ENCODE measurements at regions not wholly inside any gene's neighbourhood (a gene's known extent, or its start where the extent isn't known, plus 50 kb on each side); places are given as distances from the start of the nearest gene placed in this dataset.
"Not testable (repeated sequence)": the region's sequence is repeated elsewhere in the genome, so short reads cannot be mapped to it uniquely, and the experiment has no call there.

DNA sequence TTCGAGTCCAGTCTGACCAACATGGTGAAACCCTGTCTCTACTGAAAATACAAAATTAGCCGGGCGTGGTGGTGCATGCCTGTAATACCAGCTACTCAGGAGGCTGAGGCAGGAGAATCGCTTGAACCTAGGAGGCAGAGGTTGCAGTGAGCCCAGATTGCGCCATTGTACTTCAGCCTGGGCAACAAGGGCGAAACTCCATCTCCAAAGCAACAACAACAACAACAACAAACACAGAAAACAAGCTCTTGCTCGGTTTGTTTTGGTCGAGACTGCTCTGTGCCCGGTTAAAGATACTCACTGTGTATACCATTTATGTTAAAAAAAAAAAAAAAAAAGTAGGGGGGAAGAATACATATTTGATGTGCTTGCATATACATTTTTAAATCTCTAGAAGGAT lies 406.1 kb upstream of the PMFBP1 start:
- TF ChIP-seq, protein P1, sequence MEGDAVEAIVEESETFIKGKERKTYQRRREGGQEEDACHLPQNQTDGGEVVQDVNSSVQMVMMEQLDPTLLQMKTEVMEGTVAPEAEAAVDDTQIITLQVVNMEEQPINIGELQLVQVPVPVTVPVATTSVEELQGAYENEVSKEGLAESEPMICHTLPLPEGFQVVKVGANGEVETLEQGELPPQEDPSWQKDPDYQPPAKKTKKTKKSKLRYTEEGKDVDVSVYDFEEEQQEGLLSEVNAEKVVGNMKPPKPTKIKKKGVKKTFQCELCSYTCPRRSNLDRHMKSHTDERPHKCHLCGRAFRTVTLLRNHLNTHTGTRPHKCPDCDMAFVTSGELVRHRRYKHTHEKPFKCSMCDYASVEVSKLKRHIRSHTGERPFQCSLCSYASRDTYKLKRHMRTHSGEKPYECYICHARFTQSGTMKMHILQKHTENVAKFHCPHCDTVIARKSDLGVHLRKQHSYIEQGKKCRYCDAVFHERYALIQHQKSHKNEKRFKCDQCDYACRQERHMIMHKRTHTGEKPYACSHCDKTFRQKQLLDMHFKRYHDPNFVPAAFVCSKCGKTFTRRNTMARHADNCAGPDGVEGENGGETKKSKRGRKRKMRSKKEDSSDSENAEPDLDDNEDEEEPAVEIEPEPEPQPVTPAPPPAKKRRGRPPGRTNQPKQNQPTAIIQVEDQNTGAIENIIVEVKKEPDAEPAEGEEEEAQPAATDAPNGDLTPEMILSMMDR (IDR thresholded peaks at IDR 0.05; ENCODE audit: low read depth, low read length) = not testable (repeated sequence)
- not testable (repeated sequence) for TF ChIP-seq POLR2A (IDR thresholded peaks at IDR 0.05; ENCODE audit: extremely low read depth, insufficient read length); MYC (IDR thresholded peaks at IDR 0.05; ENCODE audit: low read depth, low read length)
- TF ChIP-seq, protein P2, sequence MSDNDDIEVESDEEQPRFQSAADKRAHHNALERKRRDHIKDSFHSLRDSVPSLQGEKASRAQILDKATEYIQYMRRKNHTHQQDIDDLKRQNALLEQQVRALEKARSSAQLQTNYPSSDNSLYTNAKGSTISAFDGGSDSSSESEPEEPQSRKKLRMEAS (IDR thresholded peaks at IDR 0.05; ENCODE audit: low read depth, low read length) = not testable (repeated sequence)
